SKM-1 treated with dmso at 0.1 percent for 144 hours (cell line): ENCODE measurements at regions not wholly inside any gene's neighbourhood (a gene's known extent, or its start where the extent isn't known, plus 50 kb on each side); places are given as distances from the start of the nearest gene placed in this dataset.

Experiments
- DNase-seq: peaks from one replicate; lab custom pipeline; 2025; ENCODE audit not compliant: unreplicated experiment; lab: John Stamatoyannopoulos, UW

GRCh38 chr3:72347819-72348319 lies 500.4 kb downstream of the SHQ1 start:
- peak; percentile 60 for DNase-seq

DNA sequence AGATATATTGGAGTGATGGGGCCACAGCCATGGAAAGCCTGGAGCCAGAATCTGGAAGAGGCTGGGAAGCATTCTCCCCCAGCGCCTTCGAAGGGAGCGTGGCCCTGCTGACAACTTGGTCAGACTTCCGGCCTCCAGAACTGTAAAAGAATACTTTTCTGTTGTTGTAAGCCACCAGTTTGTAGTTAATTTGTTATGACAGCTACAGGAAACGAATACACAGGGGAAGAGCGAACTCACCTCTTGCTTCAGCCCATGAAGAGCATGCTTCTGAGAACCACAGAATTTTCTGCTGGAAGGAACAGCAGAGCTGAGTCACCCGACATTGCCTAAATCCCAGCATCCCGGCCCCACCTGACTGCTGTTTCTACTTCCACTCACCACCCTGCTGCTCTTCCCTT lies 501.7 kb downstream of the SHQ1 start:
- DNase-seq, result peak; percentile 93

DNA sequence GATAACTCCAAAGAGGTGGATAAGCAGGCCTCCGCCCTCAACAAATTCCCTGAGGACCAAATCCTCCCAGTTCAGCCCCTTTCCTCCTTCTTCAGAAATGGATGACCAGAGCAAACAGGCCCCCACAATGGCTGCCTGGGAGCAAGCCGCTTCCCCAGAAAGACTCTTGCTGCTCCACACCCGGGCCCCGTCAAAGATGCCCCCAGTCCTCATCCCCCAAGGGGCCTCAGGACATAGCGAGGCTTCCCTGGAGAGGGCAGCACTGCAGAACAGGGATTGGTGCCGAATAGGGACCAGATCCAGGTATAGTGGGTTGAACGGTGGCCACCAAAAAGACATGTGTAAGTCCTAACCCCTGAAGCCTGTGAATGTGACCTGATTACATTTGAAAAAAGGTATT lies 502.3 kb downstream of the SHQ1 start:
- no peak for DNase-seq

DNA sequence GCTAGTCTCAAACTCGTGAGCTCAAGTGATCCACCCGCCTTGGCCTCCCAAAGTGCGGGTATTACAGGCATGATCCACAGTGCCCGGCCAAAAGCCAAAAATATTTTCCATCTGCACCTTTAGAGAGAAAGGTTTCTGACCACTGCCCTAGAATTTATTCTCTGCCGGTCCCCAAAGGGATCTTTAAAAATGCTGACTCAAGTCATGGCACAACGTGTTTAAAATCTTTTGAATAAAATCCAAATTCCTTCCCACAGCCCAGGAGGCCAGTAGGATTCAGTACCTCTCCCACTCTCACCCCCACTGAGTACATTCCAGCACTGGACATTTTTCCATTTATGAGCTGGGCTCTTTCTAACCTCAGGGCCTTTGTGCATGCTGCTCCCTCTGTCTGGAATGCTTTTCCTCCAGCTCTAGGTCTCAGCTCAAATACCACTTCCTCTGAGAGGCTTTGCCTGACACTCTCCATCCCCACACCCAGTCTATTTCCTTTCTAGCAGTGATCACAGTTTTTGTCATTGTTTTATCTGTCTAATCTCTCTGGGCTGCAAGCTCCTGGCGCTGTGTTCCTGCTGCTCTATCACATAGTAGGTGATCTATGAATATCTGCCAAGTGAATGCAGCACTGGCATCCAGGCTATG lies 502.9 kb downstream of the SHQ1 start:
- no peak for DNase-seq

DNA sequence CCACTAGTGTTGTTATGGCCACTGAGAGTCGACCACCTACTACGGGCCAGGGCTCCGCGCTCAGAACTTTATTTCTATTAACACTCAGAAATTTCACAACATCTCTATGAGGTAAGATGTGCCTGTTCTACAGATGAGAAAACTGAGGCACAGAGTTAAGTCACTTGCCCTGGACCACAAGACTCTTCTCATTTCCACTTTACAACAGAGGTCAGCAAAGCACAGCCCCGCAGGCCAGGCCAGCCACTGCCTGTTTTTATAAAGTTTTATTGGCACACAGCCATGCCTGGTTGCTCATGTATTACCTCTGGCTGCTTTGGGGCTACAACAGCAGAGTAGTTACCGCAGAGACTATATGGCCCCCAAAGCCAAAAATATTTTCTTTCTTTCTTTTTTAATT lies 503.6 kb downstream of the SHQ1 start:
- no peak for DNase-seq

- no peak for DNase-seq
Measured at GRCh38 chr3:72344236-72344635, 504.0 kb downstream of the SHQ1 start.

- no peak for DNase-seq
Measured at GRCh38 chr3:72343078-72343477, 505.2 kb downstream of the SHQ1 start.

GRCh38 chr3:72342450-72342849 lies 505.8 kb downstream of the SHQ1 start:
- no peak for DNase-seq

- DNase-seq, result no peak
Measured at GRCh38 chr3:72341920-72342319, 506.3 kb downstream of the SHQ1 start.

DNA sequence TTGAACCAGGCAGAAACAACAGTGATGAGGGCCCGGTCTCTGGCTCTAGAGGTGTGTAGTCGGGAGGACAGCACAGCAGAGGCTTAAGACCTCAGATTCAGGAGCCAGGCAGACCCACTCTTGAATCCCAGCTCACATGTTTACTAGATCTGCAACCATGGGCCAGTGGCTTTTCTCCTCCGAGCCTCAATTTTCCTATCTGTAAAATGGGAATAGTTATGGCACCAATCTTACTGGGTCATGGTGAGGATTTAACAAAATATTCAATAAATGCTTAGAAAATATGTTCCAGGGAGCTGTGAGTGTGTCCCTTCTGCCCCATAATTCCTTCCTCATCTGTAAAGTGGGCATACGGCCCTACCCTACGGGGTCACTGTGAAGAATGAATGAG lies 506.9 kb downstream of the SHQ1 start:
- no peak for DNase-seq

- no peak for DNase-seq
Measured at GRCh38 chr3:72340476-72341379, 507.5 kb downstream of the SHQ1 start.

- DNase-seq, result no peak
Measured at GRCh38 chr3:72340056-72340455, 508.2 kb downstream of the SHQ1 start.

GRCh38 chr3:72339670-72340030 lies 508.6 kb downstream of the SHQ1 start:
- no peak for DNase-seq

- no peak for DNase-seq
Measured at GRCh38 chr3:72338942-72339669, 509.1 kb downstream of the SHQ1 start.

- no peak for DNase-seq
Measured at GRCh38 chr3:72338082-72338941, 509.9 kb downstream of the SHQ1 start.

- DNase-seq, result no peak
Measured at GRCh38 chr3:72337480-72337855, 510.8 kb downstream of the SHQ1 start.

GRCh38 chr3:72336821-72337479 lies 511.3 kb downstream of the SHQ1 start:
- no peak for DNase-seq

- no peak for DNase-seq
Measured at GRCh38 chr3:72336114-72336651, 512.1 kb downstream of the SHQ1 start.

DNA sequence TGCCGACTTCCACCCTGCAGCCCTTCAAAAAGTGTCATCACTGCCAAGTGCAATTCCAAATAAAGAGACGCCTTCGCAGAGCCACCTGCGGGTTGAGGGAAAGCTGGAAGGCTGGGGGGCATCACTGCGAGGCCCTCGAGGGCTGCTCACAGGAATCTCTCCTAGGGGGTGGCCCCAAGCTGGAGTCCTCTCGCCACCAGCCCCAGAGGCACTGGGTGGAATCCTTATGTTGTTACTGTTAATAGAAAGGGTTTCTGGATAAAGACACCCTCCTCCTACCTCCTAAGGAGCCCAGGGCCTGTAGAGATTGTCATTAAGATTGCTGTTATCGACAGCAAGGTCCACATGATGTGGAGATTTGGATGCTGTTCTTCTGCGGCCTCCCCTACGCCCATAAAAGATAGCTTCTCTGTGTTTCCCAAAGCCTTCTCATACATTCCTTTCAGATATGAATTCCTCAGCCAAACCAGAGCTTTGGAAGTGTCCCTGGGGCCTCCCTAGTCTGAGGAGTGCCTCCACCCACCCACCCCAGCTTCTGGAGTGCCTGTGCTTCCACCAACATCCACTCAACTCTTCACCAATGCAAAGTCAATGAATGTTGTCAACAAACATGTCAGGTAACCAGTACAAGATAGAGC lies 512.7 kb downstream of the SHQ1 start:
- no peak for DNase-seq
